GM12874 (cell line): ENCODE measurements at regions not wholly inside any gene's neighbourhood (a gene's known extent, or its start where the extent isn't known, plus 50 kb on each side); places are given as distances from the start of the nearest gene placed in this dataset.

Experiments
- TF ChIP-seq, protein P1 (sequence below): IDR thresholded peaks from 2 replicates; pipeline ENCODE4 v1.5.1; 2011; ENCODE audit warnings: low read depth, mild to moderate bottlenecking, control low read depth, low read length, moderate library complexity; ENCODE audit not compliant: insufficient read depth

DNA sequence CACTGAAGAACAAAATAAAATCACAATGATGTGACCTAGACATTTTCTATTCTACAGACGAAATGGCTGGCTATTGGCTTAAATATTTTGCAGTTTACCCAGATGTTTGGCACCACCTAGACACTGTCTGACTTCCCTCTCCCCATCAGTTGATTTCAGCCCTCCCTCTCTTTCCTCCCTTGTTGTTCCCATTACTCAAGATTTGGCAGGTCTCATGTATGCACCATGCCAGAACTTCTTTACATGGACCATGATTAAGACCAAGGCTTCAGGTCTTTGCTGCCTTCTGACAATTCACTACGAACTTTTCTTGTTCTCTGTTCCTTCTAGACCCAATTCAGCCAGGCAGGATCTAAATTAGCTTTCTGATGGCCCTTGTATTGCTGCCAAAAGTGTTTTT is 66.6 kb upstream of the GDNF start:
- TF ChIP-seq, protein P1, sequence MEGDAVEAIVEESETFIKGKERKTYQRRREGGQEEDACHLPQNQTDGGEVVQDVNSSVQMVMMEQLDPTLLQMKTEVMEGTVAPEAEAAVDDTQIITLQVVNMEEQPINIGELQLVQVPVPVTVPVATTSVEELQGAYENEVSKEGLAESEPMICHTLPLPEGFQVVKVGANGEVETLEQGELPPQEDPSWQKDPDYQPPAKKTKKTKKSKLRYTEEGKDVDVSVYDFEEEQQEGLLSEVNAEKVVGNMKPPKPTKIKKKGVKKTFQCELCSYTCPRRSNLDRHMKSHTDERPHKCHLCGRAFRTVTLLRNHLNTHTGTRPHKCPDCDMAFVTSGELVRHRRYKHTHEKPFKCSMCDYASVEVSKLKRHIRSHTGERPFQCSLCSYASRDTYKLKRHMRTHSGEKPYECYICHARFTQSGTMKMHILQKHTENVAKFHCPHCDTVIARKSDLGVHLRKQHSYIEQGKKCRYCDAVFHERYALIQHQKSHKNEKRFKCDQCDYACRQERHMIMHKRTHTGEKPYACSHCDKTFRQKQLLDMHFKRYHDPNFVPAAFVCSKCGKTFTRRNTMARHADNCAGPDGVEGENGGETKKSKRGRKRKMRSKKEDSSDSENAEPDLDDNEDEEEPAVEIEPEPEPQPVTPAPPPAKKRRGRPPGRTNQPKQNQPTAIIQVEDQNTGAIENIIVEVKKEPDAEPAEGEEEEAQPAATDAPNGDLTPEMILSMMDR = no peak

DNA sequence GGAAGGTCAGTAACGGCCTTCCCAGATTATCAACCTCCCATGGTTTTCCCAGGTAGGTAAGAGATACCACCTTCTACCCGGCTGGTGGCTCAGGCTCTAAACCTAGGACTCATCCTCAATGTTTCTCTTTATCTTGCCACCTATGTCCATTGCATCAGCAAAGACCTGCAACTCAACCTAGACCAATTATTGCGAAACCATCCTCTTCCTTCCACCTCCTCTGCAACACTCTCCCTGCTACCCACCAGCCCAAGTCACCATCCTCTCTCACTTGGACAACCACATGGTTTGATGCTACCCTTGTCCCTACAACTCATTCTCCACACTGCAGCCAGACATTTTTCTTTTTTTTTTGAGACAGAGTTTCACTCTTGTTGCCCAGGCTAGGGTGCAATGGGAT is 65.4 kb upstream of the GDNF start:
- TF ChIP-seq, protein P1 = no peak

DNA sequence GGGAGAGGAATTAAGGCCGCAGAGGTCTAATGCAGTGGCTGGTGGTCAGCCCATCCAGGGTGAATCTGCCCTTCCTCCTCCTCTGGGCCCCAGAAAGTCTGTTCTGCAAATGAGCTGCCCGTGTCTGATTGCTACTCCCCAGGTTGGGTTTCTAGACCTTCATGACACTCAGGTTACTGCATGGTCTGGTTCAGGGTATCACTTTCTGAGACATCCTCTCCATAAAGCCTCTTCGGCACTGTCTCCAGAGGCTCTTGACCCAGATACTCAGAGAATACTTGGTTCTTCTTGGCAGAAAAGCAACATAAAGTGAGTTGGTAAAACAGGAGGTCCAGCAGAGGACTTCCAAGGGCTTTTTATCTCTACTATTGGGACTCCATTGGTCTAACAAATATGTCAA is 62.5 kb upstream of the GDNF start:
- TF ChIP-seq, protein P1 = no peak

DNA sequence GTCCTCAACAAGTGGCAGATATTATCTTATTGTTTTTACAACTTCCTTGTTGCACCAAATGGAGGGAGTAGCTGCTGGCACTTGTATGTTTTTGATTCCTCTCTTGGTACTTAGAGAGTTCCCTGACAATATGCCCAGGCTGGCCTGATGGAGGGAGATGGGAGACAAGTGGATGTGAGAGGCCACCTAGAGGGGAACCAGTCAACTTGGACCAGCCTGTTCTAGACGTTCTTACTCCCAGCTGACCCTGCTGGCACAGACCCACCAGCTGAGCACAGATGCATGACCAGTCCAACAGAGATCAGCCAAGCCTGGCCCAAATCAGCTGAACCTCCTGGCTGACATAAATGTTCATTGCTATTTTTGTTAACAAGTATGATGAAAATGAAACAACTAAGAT is 60.9 kb upstream of the GDNF start:
- TF ChIP-seq, protein P1 = no peak

DNA sequence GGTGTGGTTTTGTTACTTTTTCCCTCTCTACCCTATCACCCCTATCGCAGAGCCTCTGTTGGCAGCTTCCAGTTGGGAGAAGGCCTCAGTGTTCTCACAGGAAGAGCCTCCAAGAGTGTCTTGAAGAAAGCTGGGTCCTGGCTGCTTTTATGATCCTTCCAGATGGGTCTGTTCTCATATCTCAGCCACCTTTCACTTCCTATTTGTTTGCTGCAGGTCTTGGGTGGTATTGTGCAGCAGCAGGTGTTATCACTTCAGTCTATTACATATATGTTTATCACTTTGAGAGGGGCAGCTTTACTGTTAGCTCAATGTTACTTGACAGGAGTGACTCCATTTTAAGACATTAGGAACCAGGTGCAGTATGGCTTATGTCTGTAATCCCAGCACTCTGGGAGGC is 59.2 kb upstream of the GDNF start:
- TF ChIP-seq, protein P1 = no peak

DNA sequence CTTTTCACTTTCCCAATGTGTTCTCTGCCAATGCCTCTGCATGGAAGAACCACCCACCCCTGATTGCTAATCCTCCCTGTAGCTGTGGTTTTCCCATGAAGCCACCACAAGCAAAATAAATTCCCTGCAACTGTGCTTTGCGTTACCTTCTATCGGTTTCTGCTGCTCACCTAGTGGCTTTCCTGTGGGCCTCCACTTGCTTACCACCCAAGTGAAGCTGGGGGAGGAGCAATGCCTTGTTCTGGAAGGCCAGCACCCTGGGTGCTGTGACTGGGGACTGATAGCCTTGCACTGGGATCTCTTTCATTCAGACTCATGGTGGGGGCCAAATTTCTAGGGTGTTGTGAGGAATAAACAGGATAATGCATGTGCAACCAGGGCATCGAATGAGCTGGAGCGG is 56.3 kb upstream of the GDNF start:
- TF ChIP-seq, protein P1 = no peak

DNA sequence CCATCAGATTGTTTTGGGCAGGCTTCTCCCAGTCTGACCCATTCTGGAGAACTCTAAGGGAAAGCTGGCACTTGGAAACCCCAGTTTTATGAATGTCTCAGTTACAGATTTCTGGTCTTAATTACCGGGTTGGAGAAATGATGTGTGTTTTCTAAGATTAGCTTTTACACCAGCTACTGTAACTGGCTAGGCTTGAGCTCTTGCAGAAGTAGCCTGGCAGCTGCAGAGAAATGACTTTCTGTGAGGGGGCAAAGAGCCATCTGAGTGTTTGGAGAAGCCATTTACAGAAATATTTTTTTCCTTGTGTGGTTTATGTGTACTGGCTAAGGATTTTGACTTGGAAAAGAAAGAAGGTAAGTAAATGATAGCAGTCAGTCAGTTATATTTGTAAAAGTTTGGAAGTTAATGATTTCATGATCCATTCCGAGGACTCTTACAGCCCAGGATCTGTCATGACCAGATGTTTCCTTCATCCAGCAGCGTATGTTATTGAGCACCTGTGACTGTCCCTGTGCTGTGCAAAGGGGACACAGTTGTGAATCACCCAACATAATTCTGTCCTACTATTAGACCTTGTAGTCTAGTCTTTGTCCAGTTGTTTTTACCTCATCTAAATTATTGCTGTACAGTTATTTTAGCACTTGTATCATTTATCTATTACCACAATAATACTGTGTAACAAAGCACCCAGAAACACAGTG is 53.7 kb upstream of the GDNF start:
- TF ChIP-seq, protein P1 = no peak
